SK-N-SH (cell line): ENCODE measurements at regions not wholly inside any gene's neighbourhood (a gene's known extent, or its start where the extent isn't known, plus 50 kb on each side); places are given as distances from the start of the nearest gene placed in this dataset.

ENCODE experiments used
- CTCF ChIA-PET: fragments of 300-600, 350-600 bp; formaldehyde crosslinking; extraction: SDS; loops from one replicate; lab custom pipeline; 2021; lab: Yijun Ruan, JAX
- POLR2A ChIA-PET: fragments of 350-600 bp; sonication (Branson Sonifier 250); formaldehyde crosslinking; extraction: SDS; loops from one replicate; lab custom pipeline; 2020; ENCODE audit warnings: antibody characterized with exemption, inconsistent platforms; lab: Yijun Ruan, JAX
- DNase-seq: peaks from one replicate; pipeline ENCODE4 v3.0.0; 2012
- H2AFZ ChIP-seq: fragments of 200-600 bp; sonication (generic); 2 replicates; pipeline ENCODE4 v1.8.1; 2016; ENCODE audit warnings: antibody characterized with exemption, mild to moderate bottlenecking, low read depth
- H3F3A ChIP-seq: fragments of 200-600 bp; sonication (generic); replicated peaks from 2 replicates; pipeline ENCODE3; 2016; ENCODE audit warnings: antibody characterized with exemption, mild to moderate bottlenecking; ENCODE audit not compliant: insufficient read depth
- H3K27ac ChIP-seq, 2 experiments: fragments of 200-500 bp in 1 of 2; fragments of 200-600 bp in 1 of 2; sonication (Bioruptor generic) in 1 of 2; sonication (generic), shearing (Covaris generic) in 1 of 2; 2 replicates each; pipeline versions ENCODE4 v1.5.1 to v1.6.1; 2014 to 2016; ENCODE audit warnings: low read depth in 2 of 2, inconsistent platforms in 1 of 2, low read length in 1 of 2, mild to moderate bottlenecking in 1 of 2, mixed read lengths in 1 of 2
- H3K27me3 ChIP-seq: fragments of 200-600 bp; sonication (generic), shearing (Covaris generic); 2 replicates; pipeline ENCODE4 v1.6.1; 2016; ENCODE audit warnings: mixed run types; ENCODE audit not compliant: insufficient read depth
- H3K36me3 ChIP-seq, 2 experiments: fragments of 200-500 bp in 1 of 2; fragments of 200-600 bp in 1 of 2; sonication (Bioruptor generic) in 1 of 2; sonication (generic) in 1 of 2; replicated peaks in 1 of 2; 2 replicates each; pipeline versions ENCODE3 to v1.5.1; 2014 to 2016; ENCODE audit warnings: low read length in 1 of 2, mild to moderate bottlenecking in 1 of 2; ENCODE audit not compliant: insufficient read depth in 2 of 2, control insufficient read depth in 1 of 2
- H3K4me1 ChIP-seq, 2 experiments: fragments of 200-500 bp in 1 of 2; fragments of 200-600 bp in 1 of 2; sonication (Bioruptor generic) in 1 of 2; sonication (generic), shearing (Covaris generic) in 1 of 2; 2 replicates each; pipeline versions ENCODE4 v1.5.1 to v1.6.1; 2014 to 2016; ENCODE audit warnings: low read depth in 1 of 2, low read length in 1 of 2, mixed run types in 1 of 2; ENCODE audit not compliant: insufficient read depth in 2 of 2, control insufficient read depth in 1 of 2
- H3K4me2 ChIP-seq: fragments of 200-600 bp; sonication (generic), shearing (Covaris generic); 2 replicates; pipeline ENCODE4 v1.6.1; 2017; ENCODE audit warnings: mixed run types
- H3K4me3 ChIP-seq, 2 experiments: fragments of 200-500 bp in 1 of 2; fragments of 200-600 bp in 1 of 2; sonication (Bioruptor generic) in 1 of 2; sonication (generic), shearing (Covaris generic) in 1 of 2; 2 replicates each; pipeline versions ENCODE4 v1.5.1 to v1.8.1; 2014 to 2016; ENCODE audit warnings: low read depth in 2 of 2, inconsistent platforms in 1 of 2, low read length in 1 of 2, mild to moderate bottlenecking in 1 of 2, mixed read lengths in 1 of 2, moderate library complexity in 1 of 2
- H3K79me2 ChIP-seq: fragments of 200-600 bp; sonication (generic); 2 replicates; pipeline ENCODE4 v1.8.1; 2017; ENCODE audit warnings: mild to moderate bottlenecking; ENCODE audit not compliant: insufficient read depth
- H3K9ac ChIP-seq: fragments of 200-600 bp; sonication (generic); 2 replicates; pipeline ENCODE4 v1.6.1; 2017; ENCODE audit warnings: mixed run types
- H3K9me2 ChIP-seq: fragments of 200-600 bp; sonication (generic); 2 replicates; pipeline ENCODE4 v1.6.1; 2017; ENCODE audit warnings: mixed run types
- H3K9me3 ChIP-seq: fragments of 200-600 bp; sonication (generic); 2 replicates; pipeline ENCODE4 v1.6.1; 2017; ENCODE audit warnings: mixed run types, mild to moderate bottlenecking, moderate library complexity
- H4K20me1 ChIP-seq: fragments of 200-600 bp; sonication (generic); 2 replicates; pipeline ENCODE4 v1.6.1; 2017; ENCODE audit warnings: mild to moderate bottlenecking, mixed run types; ENCODE audit not compliant: insufficient read depth
- CTCF ChIP-seq: fragments of 200-600 bp; sonication (generic); IDR thresholded peaks from 2 replicates; pipeline ENCODE4 v1.6.1; 2017; ENCODE audit warnings: antibody characterized with exemption, mild to moderate bottlenecking, moderate library complexity
- ELF1 ChIP-seq: IDR thresholded peaks from 2 replicates; pipeline ENCODE4 v1.4.0; 2012
- EP300 ChIP-seq, 2 experiments: IDR thresholded peaks; 2 replicates each; pipeline versions ENCODE4 v1.4.0 to v1.6.1; 2012; ENCODE audit warnings: borderline replicate concordance in 1 of 2, low read depth in 1 of 2, low read length in 1 of 2
- EZH2phosphoT487 ChIP-seq: fragments of 200-600 bp; sonication (generic); IDR thresholded peaks from 2 replicates; pipeline ENCODE4 v1.6.1; 2017; ENCODE audit warnings: low read depth, mixed run types, mild to moderate bottlenecking, antibody characterized with exemption, moderate library complexity, borderline replicate concordance
- FOXJ3 ChIP-seq: sonication (generic); formaldehyde crosslinking; IDR thresholded peaks from 2 replicates; pipeline ENCODE4 v1.5.1; 2020; ENCODE audit warnings: mild to moderate bottlenecking, missing genetic modification reagents
- IRF3 ChIP-seq: fragments of 150-350 bp; IDR thresholded peaks from 2 replicates; pipeline ENCODE4 v1.6.1; 2016; ENCODE audit warnings: mild to moderate bottlenecking, low read depth, low read length
- MAX ChIP-seq: IDR thresholded peaks from 2 replicates; pipeline ENCODE4 v1.4.0; 2012; ENCODE audit warnings: low read depth
- MEF2A ChIP-seq: IDR thresholded peaks from 2 replicates; pipeline ENCODE4 v1.4.0; 2012; ENCODE audit warnings: low read depth, borderline replicate concordance
- POLR2AphosphoS5 ChIP-seq: IDR thresholded peaks from 2 replicates; pipeline ENCODE4 v1.6.1; 2012; ENCODE audit warnings: low read depth, low read length
- RAD21 ChIP-seq: IDR thresholded peaks from 2 replicates; pipeline ENCODE4 v1.6.1; 2012; ENCODE audit warnings: mild to moderate bottlenecking, low read length
- RCOR1 ChIP-seq: fragments of 150-350 bp; IDR thresholded peaks from 2 replicates; pipeline ENCODE4 v1.6.1; 2017; ENCODE audit warnings: antibody characterized with exemption, low read length
- REST ChIP-seq: IDR thresholded peaks from 2 replicates; pipeline ENCODE4 v1.6.1; 2012; ENCODE audit warnings: mild to moderate bottlenecking, low read depth, low read length, moderate library complexity
- SIN3A ChIP-seq: IDR thresholded peaks from 2 replicates; pipeline ENCODE4 v1.6.1; 2012; ENCODE audit warnings: low read depth, mild to moderate bottlenecking, low read length, moderate library complexity, borderline replicate concordance
- SMC3 ChIP-seq: IDR thresholded peaks from 2 replicates; pipeline ENCODE4 v1.6.1; 2012; ENCODE audit warnings: low read depth, low read length, improper control_type of control experiment
- TAF1 ChIP-seq: IDR thresholded peaks from 2 replicates; pipeline ENCODE4 v1.6.1; 2012; ENCODE audit warnings: low read depth, mild to moderate bottlenecking, low read length, moderate library complexity, borderline replicate concordance
- TEAD4 ChIP-seq: IDR thresholded peaks from 2 replicates; pipeline ENCODE4 v1.4.0; 2012; ENCODE audit warnings: mild to moderate bottlenecking, borderline replicate concordance; ENCODE audit not compliant: insufficient read depth
- YY1 ChIP-seq: IDR thresholded peaks from 2 replicates; pipeline ENCODE4 v1.4.0; 2012; ENCODE audit warnings: low read depth, mild to moderate bottlenecking
- ZBTB33 ChIP-seq: IDR thresholded peaks from 2 replicates; pipeline ENCODE4 v1.4.0; 2012; ENCODE audit warnings: low read depth, borderline replicate concordance
- WGBS: methylation state at CpG from one replicate; pipeline ENCODE4 v1.1.6; 2017; ENCODE audit warnings: low lambda C conversion rate; 5-methylcytosine and 5-hydroxymethylcytosine counted together

- H3K27me3 ChIP-seq = no peaks in the 10 kb centered on the region
- no peaks in the 10 kb centered on the region for H3K36me3 ChIP-seq
- H3K4me2 ChIP-seq = no peak overlapping the region
- H3K9me3 ChIP-seq = no peaks in the 10 kb centered on the region
- no peaks in the 10 kb centered on the region for H4K20me1 ChIP-seq
- no peak overlapping the region for H3K4me3 ChIP-seq
- no peaks in the 10 kb centered on the region for H3K4me1 ChIP-seq
- no peaks in the 10 kb centered on the region for H3K79me2 ChIP-seq
- ChIA-PET POLR2A (no interaction called here), CTCF (no interaction called here)
- 32% methylated on average over 7 of the region's 7 CpGs for WGBS
- H2AFZ ChIP-seq = no peak overlapping the region
- no peaks in the 10 kb centered on the region for H3F3A ChIP-seq
- H3K9ac ChIP-seq = no peak overlapping the region
- no peak overlapping the region for H3K27ac ChIP-seq
- DNase-seq = no peak
- no peaks in the 10 kb centered on the region for H3K9me2 ChIP-seq
- TF ChIP-seq TAF1 = no peak
- TF ChIP-seq POLR2AphosphoS5 = no peak
- no peak for TF ChIP-seq SMC3
- TF ChIP-seq CTCF = no peak
- TF ChIP-seq MEF2A = no peak
- TF ChIP-seq EZH2phosphoT487 = no peak
- TF ChIP-seq REST = no peak
- TF ChIP-seq EP300 (IDR thresholded peaks at IDR 0.05; ENCODE audit: borderline replicate concordance in 1 of 2, low read depth in 1 of 2, low read length in 1 of 2) = no peak
- no peak for TF ChIP-seq ELF1
- no peak for TF ChIP-seq MAX
- no peak for TF ChIP-seq FOXJ3 (CRISPR knock-in tag)
- no peak for TF ChIP-seq TEAD4
- TF ChIP-seq YY1 = no peak
- no peak for TF ChIP-seq RAD21
- no peak for TF ChIP-seq IRF3
- no peak for TF ChIP-seq RCOR1
- TF ChIP-seq ZBTB33 = no peak
- no peak for TF ChIP-seq SIN3A
Measured at GRCh38 chr3:109440353-109440752, 103.0 kb upstream of the DPPA4 start.
